ENCODE measurements at regions not wholly inside any gene's neighbourhood (a gene's known extent, or its start where the extent isn't known, plus 50 kb on each side); places are given as distances from the start of the nearest gene placed in this dataset.
A peak's percentile ranks its signal among the peaks of the same experiment; 100 is the strongest.
"Not testable (repeated sequence)": the region's sequence is repeated elsewhere in the genome, so short reads cannot be mapped to it uniquely, and the experiment has no call there.

DNA sequence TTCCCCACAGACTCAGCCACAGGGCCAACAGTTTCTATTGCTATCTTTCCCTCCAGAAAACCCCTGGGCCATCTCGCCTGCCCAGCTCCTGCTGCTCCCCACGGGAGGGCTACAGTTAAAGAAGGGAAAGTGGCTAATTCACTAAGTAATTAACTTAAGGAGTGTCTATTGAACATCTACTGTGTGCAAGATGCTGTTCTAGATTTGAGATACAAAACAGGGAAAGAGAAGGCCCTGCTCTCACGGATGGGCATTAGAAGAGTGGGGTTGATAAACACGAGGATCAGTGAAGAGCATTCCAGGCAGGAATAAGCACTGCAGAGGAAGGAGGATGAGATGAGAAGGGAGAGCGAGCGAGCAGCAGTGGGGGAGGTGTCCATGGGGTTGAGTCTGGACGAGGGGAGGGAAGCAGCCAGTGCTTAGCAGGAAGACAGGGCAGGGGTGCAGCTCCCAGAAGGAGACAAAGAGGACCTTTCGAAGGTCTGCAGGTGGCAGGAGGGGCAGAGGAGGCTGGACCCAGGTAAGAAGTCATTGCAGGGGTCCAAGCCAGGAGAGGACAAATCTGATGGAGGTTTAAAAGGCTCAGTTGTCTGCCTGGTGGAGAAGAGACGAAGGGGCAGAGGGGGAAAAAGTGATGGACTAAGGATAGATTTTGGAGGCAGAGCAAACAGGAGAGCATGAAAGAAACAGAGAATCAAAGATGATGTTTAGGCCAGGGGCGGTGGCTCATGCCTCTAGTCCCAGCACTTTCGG is 64.7 kb downstream of the KLF15 start:
- no peak for DNase-seq

DNA sequence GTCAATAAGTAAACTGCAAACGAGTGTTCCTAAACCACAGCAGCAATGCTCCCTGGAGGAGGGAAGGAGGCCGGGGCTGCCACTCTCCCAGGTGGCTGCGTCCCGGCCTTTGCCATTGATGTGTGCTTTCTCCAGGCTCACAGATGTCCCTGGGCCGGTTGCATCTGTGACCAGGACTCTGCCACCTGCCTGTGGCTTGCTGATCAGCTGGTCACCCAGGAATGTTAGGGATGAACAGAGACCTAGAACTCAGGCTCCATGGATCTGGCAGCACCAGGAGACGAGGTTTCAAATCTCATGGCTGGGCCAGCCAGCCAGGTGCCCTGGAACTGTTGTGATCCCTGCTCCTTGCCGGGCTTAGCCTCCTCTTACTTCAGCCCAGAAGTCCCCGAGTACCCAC is 65.7 kb downstream of the KLF15 start:
- DNase-seq = no peak

DNA sequence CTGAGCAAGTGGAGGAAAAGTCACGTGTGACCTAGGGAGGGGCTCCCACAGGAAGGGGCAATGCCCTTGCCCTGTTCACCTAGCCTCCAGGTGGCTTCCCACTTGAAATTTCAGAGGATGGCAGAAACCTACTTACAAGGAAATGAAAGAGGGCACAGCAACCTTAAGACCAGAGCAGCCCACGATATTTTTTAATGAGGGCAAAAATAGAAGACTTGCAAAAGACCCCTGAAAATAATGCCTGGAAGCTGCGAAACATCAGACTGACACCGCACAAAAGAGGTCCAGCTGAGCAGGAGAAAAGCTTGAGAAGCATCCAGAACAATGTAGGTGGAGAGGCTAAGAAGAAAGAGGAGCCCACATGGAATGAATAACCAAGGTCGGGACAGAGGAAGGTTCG is 66.1 kb downstream of the KLF15 start:
- no peak for DNase-seq

DNA sequence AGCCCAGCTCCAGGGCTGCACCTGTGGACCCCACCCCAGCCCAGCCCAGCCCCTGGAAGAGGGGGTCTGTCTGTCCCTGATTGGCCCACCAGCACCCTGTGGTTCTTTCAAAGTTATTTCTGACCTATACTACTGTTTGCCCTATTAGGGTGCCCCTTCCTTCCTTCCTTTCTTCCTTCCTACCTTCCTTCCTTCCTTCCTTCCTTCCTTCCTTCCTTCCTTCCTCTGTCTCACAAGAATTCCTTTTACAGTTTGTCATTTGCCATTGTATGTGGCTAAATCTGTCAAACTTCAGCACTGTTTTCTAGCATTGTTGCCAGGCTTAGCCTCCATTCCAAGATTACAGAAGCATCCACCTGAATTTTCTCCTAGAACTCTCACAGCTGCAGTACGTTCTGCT is 66.9 kb downstream of the KLF15 start:
- no peak for DNase-seq

DNA sequence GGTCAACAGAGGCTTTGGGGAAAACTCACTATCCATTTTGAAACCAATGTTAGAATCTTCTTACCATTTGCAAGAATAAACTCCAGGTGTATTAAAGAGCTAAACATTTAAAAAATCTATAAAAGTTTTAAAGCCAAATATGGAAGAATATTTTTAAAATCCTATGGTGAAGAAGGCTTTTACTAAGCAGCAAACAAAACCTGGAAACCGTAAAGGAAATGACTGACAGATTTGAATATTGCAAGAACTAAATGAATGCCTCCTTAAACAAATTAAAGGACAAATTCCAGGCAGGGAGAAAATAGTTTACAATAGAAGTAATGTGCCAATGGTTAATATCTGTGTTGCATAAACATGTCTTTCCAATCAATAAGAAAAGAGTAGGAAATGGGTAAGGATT is 68.1 kb downstream of the KLF15 start:
- no peak for DNase-seq

DNA sequence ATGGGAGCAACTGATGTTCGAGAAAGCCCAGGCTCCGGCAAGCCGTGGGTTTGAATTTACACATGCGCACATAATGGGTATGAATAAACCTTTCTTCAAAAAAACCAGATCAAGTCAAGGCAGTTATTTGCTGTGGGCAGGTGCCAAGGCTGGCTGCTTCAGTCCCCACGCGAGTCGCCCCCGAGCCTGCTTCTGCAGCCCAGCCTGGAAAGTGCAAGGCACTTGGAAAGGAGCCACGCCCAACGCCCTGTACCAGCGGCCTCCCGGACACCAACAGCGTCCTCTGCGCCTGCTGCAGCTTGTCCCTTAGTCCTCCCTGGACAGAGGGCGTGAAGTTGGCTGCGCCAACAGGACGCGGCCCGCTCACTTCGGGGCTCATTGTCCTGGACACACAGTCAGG is 68.9 kb downstream of the KLF15 start:
- no peak for DNase-seq

DNA sequence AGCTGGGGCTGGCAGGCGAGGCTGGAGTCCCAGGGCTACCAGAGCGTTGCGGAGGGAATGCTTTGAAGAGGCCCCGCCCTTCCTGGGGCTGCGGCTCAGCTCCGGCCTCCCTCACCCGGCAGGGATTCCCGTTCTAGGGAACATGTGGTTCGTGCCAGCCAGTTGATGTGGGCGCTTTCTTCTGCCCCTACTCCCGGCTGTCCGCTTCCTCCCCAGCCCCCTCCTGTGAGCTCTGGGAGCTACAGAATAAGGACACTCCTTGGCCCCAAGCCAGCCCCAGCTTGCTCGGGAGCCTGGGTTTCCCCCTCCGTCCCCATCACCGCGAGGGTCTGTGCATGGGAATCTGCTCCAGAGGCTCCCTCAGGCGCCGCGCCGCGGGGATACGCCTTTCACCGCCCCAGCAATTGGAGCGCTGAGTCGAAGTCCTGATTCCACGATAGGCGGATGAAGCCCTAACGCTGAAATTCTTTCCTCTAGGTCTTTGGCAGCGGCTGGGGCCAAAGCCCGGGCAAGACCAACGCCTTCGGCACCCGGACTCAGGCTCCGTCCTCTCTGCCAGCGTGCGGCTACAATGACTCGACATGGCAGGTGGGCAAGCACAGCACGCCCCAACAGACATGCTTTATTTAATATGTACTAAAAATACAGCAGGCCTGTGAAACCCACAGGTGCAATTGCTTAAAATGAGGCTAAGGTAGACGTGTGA is 69.5 kb downstream of the KLF15 start:
- no peak for DNase-seq

DNA sequence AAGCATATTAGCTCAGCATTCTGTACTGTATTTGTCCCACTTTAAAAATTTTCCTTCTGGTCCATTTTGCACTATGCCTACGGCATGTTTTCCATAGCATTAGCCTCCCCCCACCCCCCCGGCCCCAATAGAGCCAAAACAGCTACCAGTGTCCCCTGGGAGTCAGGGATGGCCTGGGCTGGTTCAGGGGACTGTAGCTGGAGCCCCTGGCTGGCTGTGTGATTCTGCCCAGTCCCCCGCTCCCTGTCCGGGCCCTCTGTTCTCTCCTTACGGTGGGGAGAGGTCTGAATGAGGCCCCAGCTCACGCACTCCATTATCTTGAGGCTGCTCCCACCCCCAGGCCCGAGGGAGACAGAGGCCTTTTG is 70.1 kb downstream of the KLF15 start:
- no peak for DNase-seq

DNA sequence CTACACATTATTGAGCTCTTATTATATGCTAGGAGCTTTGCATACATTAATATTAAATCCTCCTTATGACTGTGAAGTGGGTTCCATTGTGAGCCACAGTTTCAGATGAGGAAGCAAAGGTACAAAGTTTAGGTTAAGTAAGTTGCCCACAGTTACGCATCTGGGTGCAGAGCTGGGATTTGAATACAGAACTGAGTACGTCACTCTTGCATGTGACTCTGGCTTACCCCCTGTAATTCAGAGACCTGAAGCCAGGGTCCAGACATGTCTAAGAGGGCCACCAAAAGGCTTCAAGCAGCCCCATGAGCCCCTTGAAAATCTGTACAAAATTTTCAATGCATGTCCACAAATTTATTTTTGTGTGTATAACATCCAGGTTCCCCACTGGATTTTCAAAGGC is 71.8 kb downstream of the KLF15 start:
- no peak for DNase-seq

DNA sequence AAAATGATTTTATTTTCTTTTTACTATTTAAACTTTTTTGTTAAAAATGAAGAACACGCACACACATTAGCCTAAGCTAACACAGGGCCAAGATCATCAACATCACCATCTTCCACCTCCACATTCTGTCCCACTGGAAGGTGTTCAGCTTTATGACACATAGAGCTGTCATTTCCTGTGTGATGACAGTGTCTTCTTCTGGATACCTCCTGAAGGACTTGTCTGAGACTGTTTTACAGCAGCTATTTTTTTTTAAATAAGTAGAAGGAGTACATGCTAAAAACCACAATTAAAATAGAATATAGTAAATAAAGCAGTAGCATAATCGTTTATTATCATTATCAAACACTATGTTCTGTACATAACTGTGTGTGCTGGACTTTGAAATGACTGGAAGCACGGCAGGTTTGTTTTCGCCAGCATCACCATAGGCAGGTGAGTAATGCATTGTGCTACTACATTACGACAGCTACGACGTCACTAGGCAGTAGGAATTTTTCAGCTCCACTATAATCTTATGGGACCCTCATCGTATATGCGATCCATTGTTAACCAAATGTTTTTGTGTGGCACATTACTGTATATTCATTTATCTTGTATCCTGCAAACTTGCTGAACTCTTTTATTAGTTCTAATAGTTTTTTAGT is 72.8 kb downstream of the KLF15 start:
- DNase-seq = no peak

DNA sequence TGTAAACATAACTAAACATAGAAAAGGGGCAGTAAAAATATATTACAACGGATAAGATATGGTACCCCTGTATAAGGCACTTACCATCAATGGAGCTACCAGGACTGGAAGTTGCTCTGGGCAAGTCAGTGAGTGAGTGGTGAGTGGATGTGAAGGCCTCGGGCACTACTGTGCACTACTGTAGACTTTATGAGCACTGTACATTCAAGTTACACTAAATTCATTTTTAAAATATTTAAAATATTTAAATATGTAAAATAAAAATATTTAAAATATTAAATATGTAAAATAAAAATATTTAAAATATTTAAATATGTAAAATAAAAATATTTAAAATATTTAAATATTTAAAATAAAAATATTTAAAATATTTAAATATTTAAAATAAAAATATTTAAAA is 73.6 kb downstream of the KLF15 start:
- DNase-seq = not testable (repeated sequence)

DNA sequence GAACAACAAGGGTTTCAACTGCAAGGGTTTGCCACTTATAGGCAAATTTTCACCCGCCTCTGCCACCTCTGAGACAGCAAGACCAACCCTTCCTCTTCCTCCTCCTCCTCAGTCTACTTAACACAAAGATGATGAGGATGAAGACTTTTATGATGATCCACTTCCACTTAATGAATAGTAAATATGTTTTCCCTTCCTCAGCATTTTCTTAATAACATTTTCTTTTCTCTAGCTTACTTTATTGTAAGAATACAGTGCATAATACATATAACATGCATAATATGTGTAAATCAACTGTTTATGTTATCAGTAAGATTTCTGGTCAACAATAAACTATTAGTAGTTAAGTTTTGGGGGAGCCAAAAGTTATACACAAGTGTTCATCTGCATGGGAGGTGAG is 77.4 kb downstream of the KLF15 start:
- no peak for DNase-seq

DNA sequence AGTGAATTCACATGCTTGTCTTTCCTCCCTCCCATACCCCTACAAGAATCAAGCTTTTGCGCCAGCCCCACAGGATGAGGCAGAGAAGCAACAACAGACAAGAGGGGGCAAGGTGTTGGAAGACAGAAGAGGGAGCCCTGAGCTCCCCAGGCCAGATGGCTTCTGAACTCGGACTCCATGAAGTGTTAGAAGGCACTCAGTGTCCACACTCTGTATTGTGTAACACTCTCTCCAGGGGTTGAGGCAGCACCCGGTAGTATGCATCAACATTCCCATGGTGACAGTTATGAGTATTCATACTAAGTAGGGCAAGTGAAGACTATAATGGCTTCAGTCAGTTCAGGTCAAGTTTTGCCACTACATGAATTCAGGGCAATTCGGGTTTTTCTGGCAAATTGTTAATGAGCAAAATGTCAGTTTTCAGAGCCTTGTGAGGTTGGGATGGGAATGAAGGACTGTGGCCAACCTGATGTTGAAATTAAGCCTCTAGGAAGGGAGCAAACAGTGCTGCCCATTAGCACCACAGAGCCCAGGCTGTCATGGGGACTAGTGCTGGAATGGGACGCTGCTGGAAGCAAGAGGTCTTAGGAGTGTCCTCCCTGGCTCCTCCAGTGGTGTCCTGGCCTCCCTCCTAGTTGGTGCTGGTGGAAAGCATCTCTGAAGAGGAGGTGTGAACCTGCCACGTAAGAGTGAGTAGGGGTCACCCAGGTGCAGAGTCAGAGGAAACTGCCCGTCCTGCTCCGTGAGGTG is 79.4 kb downstream of the KLF15 start:
- no peak for DNase-seq

DNA sequence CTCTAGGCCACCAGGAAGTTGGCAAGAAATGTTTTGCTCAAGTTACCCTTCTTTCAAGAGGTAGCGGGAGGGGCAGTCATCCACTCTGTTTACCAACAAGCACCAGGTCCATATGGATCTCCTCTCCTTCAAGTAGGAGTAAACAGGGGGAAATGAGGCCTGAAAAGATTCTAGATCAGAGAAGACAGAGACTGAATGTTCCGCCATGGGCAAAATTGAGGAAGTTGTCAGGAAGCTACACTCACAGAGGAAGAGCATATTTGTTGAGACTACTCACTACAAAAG is 81.6 kb downstream of the KLF15 start:
- DNase-seq = peak; percentile 40 to 42

DNA sequence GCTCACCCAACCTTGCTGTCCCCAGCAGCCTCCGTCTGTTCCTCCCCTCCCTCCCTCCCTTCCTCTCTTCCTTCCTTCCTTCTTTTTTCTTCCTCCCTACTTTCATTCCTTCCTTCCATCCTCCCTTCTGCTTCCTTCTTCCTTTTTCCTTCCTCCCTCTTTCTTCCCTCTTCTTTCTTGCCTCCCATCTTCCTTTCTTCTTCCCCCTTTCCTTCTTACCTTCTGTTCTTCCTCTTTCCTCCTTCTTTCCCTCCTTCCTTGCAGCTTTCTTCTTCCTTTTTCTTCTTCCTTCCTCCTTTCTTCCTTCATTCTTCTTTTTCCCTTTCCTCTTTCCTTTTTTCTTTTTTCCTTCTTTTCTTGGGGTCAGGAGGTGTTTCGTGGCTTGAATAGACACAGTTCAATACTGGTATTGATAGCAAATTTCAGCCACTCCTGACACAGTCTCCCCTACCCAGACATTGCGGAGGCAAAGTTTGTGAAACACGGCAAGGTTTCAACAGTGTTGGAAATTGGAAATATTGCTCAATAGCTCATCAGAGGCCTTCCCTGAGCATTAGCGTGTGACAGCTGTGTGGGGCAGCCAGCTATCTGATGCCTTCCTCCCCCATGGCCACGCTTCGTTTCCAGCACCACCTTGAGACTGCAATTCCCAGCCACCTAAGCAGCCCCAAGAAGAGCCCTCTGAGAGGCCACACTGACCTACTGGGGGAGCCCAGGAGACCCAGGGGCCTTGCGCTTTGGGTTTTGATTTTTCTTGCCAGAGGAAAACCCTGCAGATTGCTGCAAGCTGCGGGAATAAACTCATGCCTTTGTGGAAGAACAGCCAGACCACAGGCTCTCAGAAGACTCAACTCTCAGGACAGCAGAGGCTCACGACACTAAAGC is 82.2 kb downstream of the KLF15 start:
- DNase-seq = peak; percentile 58 to 61

DNA sequence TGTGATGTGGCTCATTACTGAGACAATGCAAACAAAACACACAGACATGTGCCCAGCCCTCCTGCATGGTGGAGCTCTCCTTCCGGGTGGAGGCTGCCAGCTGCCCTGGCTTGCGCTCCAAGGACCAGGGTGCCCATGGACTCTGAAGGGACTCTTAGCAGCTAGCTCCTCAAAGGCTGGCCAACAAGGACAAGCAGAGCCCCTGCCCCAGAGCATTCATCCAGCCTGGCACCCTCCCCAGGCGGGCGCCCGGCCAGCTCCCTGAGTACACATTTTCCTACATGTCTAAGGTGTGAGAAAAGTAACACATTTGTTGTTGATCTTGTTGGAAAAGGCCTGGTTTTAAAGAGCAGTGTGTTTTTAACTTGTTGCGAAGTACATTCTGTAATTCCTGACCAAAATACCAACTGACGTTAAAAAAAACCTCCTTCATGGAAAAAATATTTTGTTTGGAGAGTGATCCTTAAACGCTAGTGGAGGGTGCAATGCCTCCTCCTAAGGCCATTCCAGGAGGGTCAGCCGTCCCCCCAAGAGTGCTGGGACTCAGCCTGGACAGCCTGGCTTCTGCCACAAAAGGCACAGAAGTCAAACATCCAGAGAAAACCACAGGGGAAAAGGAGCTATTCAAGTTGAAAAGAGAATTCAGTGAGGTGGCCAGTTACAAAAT is 86.9 kb downstream of the KLF15 start:
- no peak for DNase-seq

DNA sequence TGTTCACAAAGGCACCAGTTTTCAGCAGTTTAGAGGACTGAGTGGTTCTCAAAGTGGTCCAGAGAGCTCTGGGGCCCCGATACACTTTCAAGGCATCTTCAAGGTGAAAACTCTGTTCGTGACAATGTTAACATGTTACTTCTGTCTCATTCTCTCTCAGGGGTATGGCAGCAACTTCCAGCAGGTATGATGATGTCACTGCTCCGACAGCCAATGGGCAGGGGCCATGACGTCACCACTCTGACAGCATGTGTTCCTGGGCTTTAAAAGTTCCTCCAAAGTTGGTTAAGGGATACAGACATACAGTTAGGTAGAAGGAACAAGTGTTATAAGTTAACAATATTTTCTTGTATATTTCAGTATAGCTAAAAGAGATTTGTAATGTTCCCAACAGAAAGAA is 87.9 kb downstream of the KLF15 start:
- no peak for DNase-seq

DNA sequence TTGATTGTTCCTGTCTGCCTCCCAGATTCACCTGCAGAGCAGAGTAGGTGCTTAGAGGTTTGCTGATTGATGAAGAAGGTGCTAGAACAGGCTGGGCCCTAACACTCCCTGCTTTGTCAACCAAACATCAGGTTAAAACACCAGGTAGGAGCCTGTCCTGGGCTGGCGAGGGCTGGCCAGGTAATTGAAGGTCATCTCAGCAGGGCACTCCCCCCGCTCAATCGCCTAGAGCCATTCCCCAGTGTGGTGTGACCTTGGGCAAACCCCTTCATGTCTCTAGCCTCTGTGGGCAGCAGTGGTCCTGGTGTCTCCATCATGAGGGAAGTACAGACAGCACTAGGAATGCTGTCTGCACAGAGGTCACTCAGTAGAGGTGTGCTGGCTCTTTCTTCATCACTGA is 88.3 kb downstream of the KLF15 start:
- DNase-seq = no peak

DNA sequence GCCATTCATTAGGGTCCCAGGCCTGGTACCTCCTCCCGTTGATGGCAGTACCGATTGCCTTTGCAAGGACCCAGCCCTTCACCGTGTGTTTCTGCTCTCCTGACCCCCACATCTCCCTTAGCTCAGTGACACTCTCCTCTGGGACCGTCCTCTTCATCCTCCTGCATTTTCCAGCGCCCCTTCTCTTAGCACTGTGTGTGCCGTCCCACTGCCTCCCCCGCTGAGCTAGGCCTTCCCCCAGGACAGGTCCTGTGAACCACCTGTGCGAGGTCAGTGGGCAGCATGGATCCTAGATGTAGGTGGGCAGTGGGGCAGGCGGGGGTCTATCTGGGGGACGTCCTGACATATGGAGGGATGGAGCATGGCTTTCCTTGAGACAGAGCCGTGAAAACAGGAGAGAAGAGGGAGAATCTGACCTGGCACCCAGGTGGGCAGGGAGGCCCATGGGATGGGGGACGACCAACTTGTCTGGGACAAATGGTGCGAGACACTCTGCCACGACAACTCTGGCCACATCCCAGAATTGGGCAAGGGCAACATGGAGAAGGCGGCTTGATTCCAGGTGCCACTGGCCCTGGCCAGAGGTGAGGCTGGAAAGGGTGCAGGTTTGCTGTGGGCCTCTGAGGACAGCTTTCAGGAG is 87.7 kb upstream of the ALDH1L1 start:
- no peak for DNase-seq

DNA sequence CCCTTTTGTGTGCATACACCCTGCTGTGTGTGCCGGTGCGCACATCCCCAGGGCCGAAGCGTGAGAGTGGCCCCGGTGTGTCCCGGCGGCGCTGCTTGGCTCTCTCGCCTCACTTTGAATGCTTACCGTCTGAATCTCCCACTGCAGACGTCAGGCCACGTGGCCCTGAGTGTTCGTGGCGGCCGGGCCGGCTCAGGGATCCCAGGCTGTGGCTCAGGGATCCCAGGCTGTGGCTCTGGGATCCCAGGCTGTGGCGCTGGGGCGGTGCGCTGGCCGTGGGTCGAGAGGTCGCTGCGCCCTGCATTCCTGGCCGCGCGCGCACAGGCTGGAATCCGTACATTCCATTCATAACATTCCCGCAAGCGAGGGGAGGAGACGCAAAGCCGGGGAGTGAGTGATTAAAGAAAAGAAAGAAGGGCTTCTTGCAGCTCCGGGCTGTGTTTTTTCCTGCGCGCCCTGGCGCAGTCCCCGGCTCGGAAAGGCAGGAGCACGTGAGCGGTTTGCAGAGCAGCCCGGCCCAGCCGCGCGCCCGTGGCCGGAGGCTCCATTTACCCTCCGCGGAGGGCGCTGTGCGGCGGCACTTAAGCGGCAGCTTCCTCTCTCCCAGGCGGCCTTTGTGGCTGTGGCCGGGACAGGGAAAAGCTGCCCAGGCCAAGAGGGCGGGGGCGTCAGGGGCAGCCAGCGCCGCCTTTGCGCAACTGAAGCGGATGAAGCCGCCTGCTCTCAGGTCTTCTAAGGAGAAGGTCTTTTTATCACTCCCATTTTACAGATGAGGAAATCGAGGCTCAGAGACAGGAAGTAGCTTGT is 87.0 kb upstream of the ALDH1L1 start:
- no peak for DNase-seq

DNA sequence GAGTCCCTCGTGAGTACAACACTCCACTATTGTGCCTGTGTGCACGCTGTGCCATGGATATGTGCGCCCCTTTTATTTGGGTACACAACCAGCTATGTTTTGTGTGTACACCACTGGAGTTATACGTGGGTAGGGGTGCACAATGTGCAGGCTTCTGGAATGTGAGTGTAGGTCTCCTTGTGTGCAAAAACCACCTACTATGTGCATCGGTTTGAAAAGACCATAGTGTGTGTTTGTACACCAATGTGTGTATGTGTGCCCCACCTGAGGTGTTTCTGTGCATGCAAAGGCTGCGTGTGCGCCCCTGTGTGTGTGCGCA is 86.4 kb upstream of the ALDH1L1 start:
- no peak for DNase-seq

Measured in AML-193 (cell line).